ENCODE measurements at regions not wholly inside any gene's neighbourhood (a gene's known extent, or its start where the extent isn't known, plus 50 kb on each side); places are given as distances from the start of the nearest gene placed in this dataset.
"Not testable (repeated sequence)": the region's sequence is repeated elsewhere in the genome, so short reads cannot be mapped to it uniquely, and the experiment has no call there.

DNA sequence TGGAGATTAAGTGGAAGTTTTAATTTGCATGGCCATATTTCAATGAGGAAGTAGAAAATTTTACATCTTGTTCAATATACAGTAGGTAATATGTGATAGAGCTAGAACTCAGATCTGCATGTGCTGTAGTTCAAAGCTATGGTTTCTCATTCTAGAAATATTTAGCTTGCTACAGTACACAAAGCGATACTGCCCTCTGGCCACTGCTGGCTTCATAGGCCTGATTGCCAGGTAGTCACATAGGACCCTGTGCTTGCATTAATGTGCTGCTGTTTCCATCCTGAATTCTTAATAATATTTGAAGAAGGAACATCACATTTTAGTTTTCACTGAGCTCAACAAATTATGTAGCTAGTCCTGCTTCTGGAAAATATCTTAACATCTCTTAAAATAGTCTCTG lies 87.0 kb downstream of the PLSCR2 start:
- H3K9me3 Mint-ChIP-seq, result no peaks in the 10 kb centered on the region
- no peaks in the 10 kb centered on the region for H3K36me3 Mint-ChIP-seq
- DNase-seq, result no peak
- H3K27ac Mint-ChIP-seq, result no peak overlapping the region
- CTCF ChIA-PET, result no interaction called here
- H3K4me3 Mint-ChIP-seq, result no peak overlapping the region
- no peaks in the 10 kb centered on the region for H3K27me3 Mint-ChIP-seq
- H3K4me1 Mint-ChIP-seq, result no peaks in the 10 kb centered on the region

DNA sequence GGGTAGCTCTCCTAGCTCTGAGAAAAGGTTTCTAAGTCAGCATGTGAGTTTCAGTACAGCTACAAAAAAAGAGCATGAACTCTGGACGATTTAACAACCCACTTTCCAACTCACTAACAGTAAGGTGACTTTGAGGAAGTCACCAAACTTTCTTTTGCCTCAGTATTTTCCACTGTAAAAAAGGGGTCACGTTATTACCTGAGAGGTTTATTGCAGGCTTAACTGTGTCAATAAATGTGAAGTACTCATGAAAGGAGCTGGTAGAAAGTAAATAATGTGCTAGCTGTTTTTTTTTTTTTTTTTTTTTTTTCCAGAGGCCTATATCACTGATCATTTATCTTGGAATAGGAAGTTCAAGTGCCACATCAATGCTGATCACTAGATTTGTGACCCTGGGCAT lies 89.3 kb downstream of the PLSCR2 start:
- H3K4me3 Mint-ChIP-seq, result no peak overlapping the region
- H3K36me3 Mint-ChIP-seq, result no peaks in the 10 kb centered on the region
- no peaks in the 10 kb centered on the region for H3K9me3 Mint-ChIP-seq
- DNase-seq, result no peak
- CTCF ChIA-PET, result no interaction called here
- H3K27me3 Mint-ChIP-seq, result no peaks in the 10 kb centered on the region
- no peaks in the 10 kb centered on the region for H3K4me1 Mint-ChIP-seq
- no peak overlapping the region for H3K27ac Mint-ChIP-seq

DNA sequence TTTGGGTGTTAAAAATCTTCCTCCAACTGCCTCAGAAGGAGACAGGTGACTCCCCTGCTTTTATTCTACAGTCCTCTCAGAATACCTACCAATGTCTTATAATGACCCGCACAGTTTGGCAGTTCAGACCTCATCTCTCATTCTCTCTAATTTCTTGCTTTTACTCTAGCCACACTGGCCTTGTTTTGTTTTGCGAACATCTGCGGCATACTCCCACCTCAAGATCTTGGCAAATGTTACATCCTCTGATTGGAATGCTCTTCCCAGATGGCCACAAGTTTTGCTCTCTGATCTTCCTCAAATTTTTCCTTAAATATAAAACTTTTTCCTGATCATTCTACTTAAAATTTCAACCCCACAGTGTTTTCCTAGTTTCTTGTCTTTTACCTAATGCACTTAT lies 94.1 kb downstream of the PLSCR2 start:
- DNase-seq, result no peak
- Mint-ChIP-seq H3K9me3 (peaks cover 4% of the 10 kb centered on the region), H3K27me3 (no peaks in the 10 kb centered on the region), H3K36me3 (no peaks in the 10 kb centered on the region), H3K4me1 (no peaks in the 10 kb centered on the region), H3K4me3 (no peak overlapping the region), H3K27ac (no peak overlapping the region)
- CTCF ChIA-PET, result no interaction called here

GRCh38 chr3:146374146-146374545 lies 95.2 kb downstream of the PLSCR2 start:
- DNase-seq, result no peak
- Mint-ChIP-seq H3K36me3 (no peaks in the 10 kb centered on the region), H3K27ac (no peak overlapping the region), H3K4me1 (no peaks in the 10 kb centered on the region), H3K27me3 (no peaks in the 10 kb centered on the region), H3K4me3 (no peak overlapping the region), H3K9me3 (peaks cover 4% of the 10 kb centered on the region)
- CTCF ChIA-PET, result no interaction called here

GRCh38 chr3:146371902-146372301 lies 97.5 kb downstream of the PLSCR2 start:
- Mint-ChIP-seq H3K27ac (no peak overlapping the region), H3K4me3 (no peak overlapping the region), H3K9me3 (peaks cover 4% of the 10 kb centered on the region), H3K4me1 (no peaks in the 10 kb centered on the region), H3K27me3 (no peaks in the 10 kb centered on the region), H3K36me3 (no peaks in the 10 kb centered on the region)
- DNase-seq, result no peak
- CTCF ChIA-PET, result no interaction called here

DNA sequence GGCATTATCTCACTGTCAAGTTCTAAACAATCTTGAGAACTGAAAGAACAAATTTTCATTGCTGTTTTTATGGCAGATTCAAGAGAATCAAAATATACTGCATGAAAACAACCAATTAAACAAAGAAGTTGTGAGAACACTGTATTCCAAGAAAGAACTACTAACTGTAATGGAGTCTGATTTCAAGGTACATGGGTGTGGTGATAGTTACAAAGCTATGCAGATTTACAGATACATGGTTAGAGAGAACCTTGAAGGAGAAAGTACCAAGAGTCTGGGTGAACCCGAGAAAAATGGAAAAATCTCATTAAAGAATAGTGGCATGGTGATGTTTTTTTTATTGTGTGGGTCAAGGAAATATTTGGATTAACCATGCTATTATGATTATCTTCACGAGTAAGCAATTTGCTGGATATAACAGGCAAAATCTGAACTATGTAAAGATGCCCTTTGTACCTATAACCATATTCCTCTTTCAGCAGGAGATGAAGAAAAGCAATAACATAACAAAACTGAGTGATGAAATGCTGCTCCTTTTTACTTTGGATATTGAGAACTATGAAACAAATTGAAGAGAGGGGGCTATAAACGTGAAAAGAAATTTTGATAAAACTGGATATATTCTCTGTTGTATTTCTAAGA lies 100.4 kb downstream of the PLSCR2 start:
- peaks cover 4% of the 10 kb centered on the region for H3K9me3 Mint-ChIP-seq
- H3K27ac Mint-ChIP-seq, result no peak overlapping the region
- H3K27me3 Mint-ChIP-seq, result no peaks in the 10 kb centered on the region
- H3K4me1 Mint-ChIP-seq, result no peaks in the 10 kb centered on the region
- H3K4me3 Mint-ChIP-seq, result no peak overlapping the region
- H3K36me3 Mint-ChIP-seq, result no peaks in the 10 kb centered on the region
- DNase-seq, result no peak
- CTCF ChIA-PET, result no interaction called here

DNA sequence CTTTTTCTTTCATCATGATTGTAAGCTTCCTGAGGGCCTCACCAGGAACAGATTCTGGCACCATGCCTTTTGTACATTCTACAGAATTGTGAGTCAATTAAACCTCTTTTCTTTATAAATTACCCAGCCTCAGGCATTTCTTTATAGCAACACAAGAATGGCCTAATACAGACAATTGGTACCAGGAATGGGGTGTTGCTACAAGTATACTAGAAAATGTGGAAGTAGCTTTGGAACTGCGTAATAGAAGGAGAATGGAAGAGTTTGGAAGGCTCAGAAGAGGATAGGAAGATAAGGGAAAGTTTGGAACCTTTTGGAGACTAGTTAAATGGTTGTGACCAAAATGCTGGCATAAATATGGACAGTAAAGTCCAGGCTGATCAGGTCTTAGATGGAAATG lies 108.9 kb upstream of the PLSCR4 start:
- H3K27ac Mint-ChIP-seq, result no peak overlapping the region
- H3K9me3 Mint-ChIP-seq, result peaks cover 8% of the 10 kb centered on the region
- H3K27me3 Mint-ChIP-seq, result no peaks in the 10 kb centered on the region
- CTCF ChIA-PET, result no interaction called here
- H3K4me3 Mint-ChIP-seq, result no peak overlapping the region
- no peaks in the 10 kb centered on the region for H3K36me3 Mint-ChIP-seq
- DNase-seq, result no peak
- no peaks in the 10 kb centered on the region for H3K4me1 Mint-ChIP-seq

DNA sequence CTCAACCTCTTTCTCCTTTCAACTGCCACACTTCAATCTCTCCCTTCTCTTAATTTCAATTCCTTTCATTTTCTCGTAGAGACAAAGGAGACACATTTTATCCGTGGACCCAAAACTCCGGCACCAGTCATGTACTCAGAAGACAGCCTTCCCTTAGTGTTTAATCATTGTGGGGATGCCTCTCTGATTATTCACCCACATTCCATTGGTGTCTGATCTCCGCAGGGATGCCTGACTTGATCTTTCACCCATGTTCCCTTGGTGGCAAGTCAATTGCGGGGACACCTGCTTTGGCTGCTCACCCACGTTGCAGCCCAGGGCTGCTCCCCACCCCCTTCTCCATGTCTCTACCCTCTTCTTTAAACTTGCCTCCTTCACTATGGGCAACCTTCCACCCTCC lies 103.5 kb upstream of the PLSCR4 start:
- CTCF ChIA-PET, H3K9me3 Mint-ChIP-seq, H3K27me3 Mint-ChIP-seq, H3K27ac Mint-ChIP-seq, H3K36me3 Mint-ChIP-seq, DNase-seq, H3K4me3 Mint-ChIP-seq, H3K4me1 Mint-ChIP-seq: not testable (repeated sequence)

- Mint-ChIP-seq H3K4me1 (no peaks in the 10 kb centered on the region), H3K9me3 (no peaks in the 10 kb centered on the region), H3K27ac (no peak overlapping the region), H3K27me3 (peaks cover 5% of the 10 kb centered on the region), H3K4me3 (no peak overlapping the region), H3K36me3 (no peaks in the 10 kb centered on the region)
- CTCF ChIA-PET, result no interaction called here
- DNase-seq, result no peak
Observed at GRCh38 chr3:146350852-146351251, 99.9 kb upstream of the PLSCR4 start.

DNA sequence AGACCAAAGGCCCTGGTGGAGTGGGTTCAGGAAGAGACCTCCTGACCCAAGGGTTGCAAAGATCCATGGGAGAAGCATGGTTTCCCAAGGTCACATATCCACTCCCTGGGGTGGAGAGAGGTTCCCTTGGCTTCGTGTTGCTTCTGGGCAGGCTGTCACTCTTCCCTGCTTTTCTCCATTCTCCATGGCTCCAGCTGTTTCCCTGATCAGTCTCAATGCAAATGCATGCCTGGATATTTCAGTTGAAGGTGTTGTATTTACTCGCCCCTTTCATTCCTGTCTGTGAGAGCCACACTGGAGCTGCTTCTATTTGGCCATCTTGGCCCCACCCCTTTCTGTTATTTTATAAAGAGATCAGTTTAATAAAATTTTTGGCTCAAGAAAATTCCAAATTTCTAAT lies 95.0 kb upstream of the PLSCR4 start:
- Mint-ChIP-seq H3K36me3 (no peaks in the 10 kb centered on the region), H3K27ac (no peak overlapping the region), H3K9me3 (no peaks in the 10 kb centered on the region), H3K4me1 (no peaks in the 10 kb centered on the region), H3K27me3 (no peaks in the 10 kb centered on the region), H3K4me3 (no peak overlapping the region)
- CTCF ChIA-PET, result interaction anchor here (0.5 kb wide), 1 partner anchor 48 kb away, joined by 3 read pairs; no protein-coding TSS in a partner anchor
- no peak for DNase-seq

DNA sequence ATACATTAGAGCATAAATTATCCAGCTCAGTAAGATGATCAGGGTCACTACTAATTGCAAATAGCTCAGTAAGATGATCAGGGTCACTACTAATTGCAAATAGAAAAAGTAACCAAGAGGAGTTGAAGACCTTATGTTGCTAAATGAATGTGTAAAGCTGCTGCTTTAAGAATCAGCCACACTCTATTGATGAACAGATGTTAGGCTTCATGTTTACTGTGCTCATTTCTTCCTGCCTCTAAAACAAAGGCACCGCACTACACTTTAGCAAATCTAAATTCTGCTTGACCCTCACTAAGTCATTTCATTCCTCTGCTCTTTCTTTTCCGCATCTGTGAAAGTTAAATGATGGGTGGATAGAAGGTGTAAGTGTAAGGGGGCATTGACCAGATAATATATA lies 92.6 kb upstream of the PLSCR4 start:
- no peak for DNase-seq
- CTCF ChIA-PET, result no interaction called here
- Mint-ChIP-seq H3K4me3 (no peak overlapping the region), H3K9me3 (no peaks in the 10 kb centered on the region), H3K36me3 (no peaks in the 10 kb centered on the region), H3K27ac (no peak overlapping the region), H3K27me3 (no peaks in the 10 kb centered on the region), H3K4me1 (no peaks in the 10 kb centered on the region)

DNA sequence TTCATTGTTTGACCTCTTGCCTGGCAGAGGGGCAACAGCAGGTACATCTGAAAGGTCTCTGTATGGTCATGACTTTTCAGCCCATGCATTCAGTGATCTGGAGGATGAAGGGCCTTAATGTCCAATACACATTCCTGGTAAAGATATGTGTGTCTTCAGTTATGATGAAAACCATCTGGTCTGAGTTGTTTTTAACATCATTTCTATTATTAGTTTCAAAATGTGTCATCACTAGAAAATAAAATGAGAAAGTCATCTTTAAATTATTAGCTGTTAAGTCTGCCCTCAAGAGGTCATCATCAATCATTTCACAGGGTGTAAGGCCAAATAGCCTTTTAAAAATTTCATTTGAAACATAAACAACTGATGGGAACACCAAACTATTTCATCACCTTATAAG lies 92.1 kb upstream of the PLSCR4 start:
- no peaks in the 10 kb centered on the region for H3K36me3 Mint-ChIP-seq
- CTCF ChIA-PET, result no interaction called here

DNA sequence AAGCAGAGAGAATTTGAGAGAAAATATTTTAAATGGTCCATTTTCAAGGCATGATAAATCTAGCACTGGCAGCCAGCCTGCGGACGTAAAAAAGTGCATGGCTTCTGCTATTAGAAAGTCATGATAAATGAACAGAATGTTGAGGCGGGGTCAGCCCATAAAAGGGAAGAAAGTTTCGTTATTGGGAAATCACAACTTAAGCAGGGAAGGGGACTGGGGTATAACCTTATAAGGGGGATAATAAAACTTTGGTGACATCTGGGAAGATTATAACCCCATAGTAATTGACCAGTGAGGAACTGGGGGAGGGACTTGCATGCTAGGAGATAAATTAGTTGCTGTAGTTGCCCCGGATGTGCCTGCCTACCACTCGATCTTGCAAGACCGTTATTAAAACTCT lies 88.4 kb upstream of the PLSCR4 start:
- no peaks in the 10 kb centered on the region for H3K4me1 Mint-ChIP-seq
- CTCF ChIA-PET, result no interaction called here
- H3K27ac Mint-ChIP-seq, result no peak overlapping the region
- no peak for DNase-seq
- H3K9me3 Mint-ChIP-seq, result no peaks in the 10 kb centered on the region
- H3K4me3 Mint-ChIP-seq, result no peak overlapping the region
- H3K36me3 Mint-ChIP-seq, result no peaks in the 10 kb centered on the region
- H3K27me3 Mint-ChIP-seq, result no peaks in the 10 kb centered on the region

More for the DNA sequence above, 92.1 kb upstream of the PLSCR4 start:
- no peak overlapping the region for H3K27ac Mint-ChIP-seq
- DNase-seq, result no peak
- H3K27me3 Mint-ChIP-seq, result no peaks in the 10 kb centered on the region
- H3K9me3 Mint-ChIP-seq, result no peaks in the 10 kb centered on the region
- H3K4me1 Mint-ChIP-seq, result no peaks in the 10 kb centered on the region
- H3K4me3 Mint-ChIP-seq, result no peak overlapping the region

DNA sequence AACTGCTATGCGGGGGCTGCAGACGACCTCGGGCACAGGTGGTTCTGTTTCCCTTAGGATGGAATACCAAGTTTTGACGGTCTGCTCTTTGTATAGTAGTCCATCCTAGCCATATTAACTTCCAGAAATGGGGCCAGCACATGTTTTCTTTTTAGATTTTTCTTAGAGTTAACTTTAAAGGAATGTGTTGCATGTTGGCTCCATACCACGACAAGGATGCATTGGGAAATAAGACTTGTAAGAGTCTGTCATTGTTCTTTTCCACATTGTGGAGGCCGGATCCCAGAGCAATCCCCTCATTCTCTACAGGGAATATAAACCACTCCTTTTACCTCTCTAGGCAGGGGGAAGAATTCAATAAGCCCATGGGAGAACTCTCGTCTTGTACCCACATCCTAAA lies 87.1 kb upstream of the PLSCR4 start:
- H3K4me3 Mint-ChIP-seq, result no peak overlapping the region

DNA sequence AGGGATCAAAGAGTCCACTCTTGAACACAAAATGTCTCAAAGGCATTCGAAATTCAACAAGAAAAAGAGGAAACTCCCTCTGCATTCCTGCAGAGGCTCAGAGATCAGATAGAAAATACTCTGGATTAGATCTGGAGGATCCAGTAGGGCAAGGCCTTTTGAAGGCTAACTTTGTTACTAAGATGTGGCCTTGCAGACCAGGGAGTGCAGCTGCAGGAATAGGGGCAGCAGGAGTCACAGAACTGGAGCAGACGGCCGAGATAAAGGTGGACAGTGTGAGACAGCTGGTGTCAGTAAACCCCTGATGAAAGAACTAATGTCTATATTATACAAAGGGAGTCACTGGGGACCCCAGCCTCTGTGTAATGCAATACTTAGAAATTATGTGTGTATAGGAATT lies 84.5 kb upstream of the PLSCR4 start:
- CTCF ChIA-PET, result no interaction called here
- Mint-ChIP-seq H3K27ac (no peak overlapping the region), H3K4me3 (no peak overlapping the region), H3K27me3 (peaks cover 3% of the 10 kb centered on the region), H3K36me3 (no peaks in the 10 kb centered on the region), H3K9me3 (no peaks in the 10 kb centered on the region), H3K4me1 (no peaks in the 10 kb centered on the region)
- DNase-seq, result no peak

More for the DNA sequence above, 87.1 kb upstream of the PLSCR4 start:
- H3K9me3 Mint-ChIP-seq, result no peaks in the 10 kb centered on the region
- no peak overlapping the region for H3K27ac Mint-ChIP-seq
- H3K4me1 Mint-ChIP-seq, result no peaks in the 10 kb centered on the region
- H3K36me3 Mint-ChIP-seq, result no peaks in the 10 kb centered on the region
- CTCF ChIA-PET, result no interaction called here
- peaks cover 3% of the 10 kb centered on the region for H3K27me3 Mint-ChIP-seq
- no peak for DNase-seq

- H3K27me3 Mint-ChIP-seq, result peaks cover 6% of the 10 kb centered on the region
- H3K27ac Mint-ChIP-seq, result no peak overlapping the region
- no peaks in the 10 kb centered on the region for H3K4me1 Mint-ChIP-seq
- no peaks in the 10 kb centered on the region for H3K36me3 Mint-ChIP-seq
- CTCF ChIA-PET, result interaction anchor here (0.7 kb wide), 1 partner anchor 9 kb away, joined by 3 read pairs; no protein-coding TSS in a partner anchor
- H3K4me3 Mint-ChIP-seq, result no peak overlapping the region
- no peaks in the 10 kb centered on the region for H3K9me3 Mint-ChIP-seq
- no peak for DNase-seq
Observed at GRCh38 chr3:146334151-146334550, 83.2 kb upstream of the PLSCR4 start.
